CD14-positive monocyte (primary cell): ENCODE measurements at regions not wholly inside any gene's neighbourhood (a gene's known extent, or its start where the extent isn't known, plus 50 kb on each side); places are given as distances from the start of the nearest gene placed in this dataset.

ENCODE experiments used
- DNase-seq, 3 donors: peaks; one replicate each; pipeline ENCODE4 v3.0.0-alpha.2; 2011 to 2022
- H2AFZ ChIP-seq: 2 replicates; pipeline ENCODE4 v1.6.0; 2012; ENCODE audit warnings: mild to moderate bottlenecking, low read depth, low read length, inconsistent platforms; ENCODE audit not compliant: insufficient read depth, poor library complexity, severe bottlenecking
- H3K27ac ChIP-seq, 2 donors: 1 replicate in 1 of 2; 2 replicates in 1 of 2; pipeline ENCODE4 v1.5.1; 2012 to 2013; ENCODE audit warnings: low read length in 2 of 2, control low read depth in 1 of 2, inconsistent platforms in 1 of 2, low read depth in 1 of 2, mild to moderate bottlenecking in 1 of 2
- H3K27me3 ChIP-seq, 2 donors: one replicate each; pipeline versions ENCODE4 v1.6.0 to v1.6.1; 2011 to 2013; ENCODE audit warnings: low read length in 2 of 2; ENCODE audit not compliant: control insufficient read depth in 2 of 2, insufficient read depth in 2 of 2
- H3K36me3 ChIP-seq, 2 donors: replicated peaks in 1 of 2; 1 replicate in 1 of 2; 2 replicates in 1 of 2; pipeline versions ENCODE4 v1.5.1 to v1.6.1; 2012 to 2013; ENCODE audit warnings: low read length in 2 of 2, control low read depth in 1 of 2, inconsistent platforms in 1 of 2, mild to moderate bottlenecking in 1 of 2; ENCODE audit not compliant: insufficient read depth in 2 of 2, control insufficient read depth in 1 of 2
- H3K4me1 ChIP-seq, 2 donors: 1 replicate in 1 of 2; 2 replicates in 1 of 2; pipeline versions ENCODE4 v1.5.1 to v1.6.1; 2012 to 2013; ENCODE audit warnings: low read length in 2 of 2, control low read depth in 1 of 2, inconsistent platforms in 1 of 2, mild to moderate bottlenecking in 1 of 2, moderate library complexity in 1 of 2; ENCODE audit not compliant: insufficient read depth in 2 of 2, control insufficient read depth in 1 of 2
- H3K4me2 ChIP-seq: replicated peaks from 2 replicates; pipeline ENCODE3; 2012; ENCODE audit warnings: low read length, moderate library complexity, mild to moderate bottlenecking; ENCODE audit not compliant: poor library complexity, severe bottlenecking; ENCODE audit errors: extremely low read depth
- H3K4me3 ChIP-seq, 3 experiments: fragments of 200-600 bp in 1 of 3; sonication (generic) in 1 of 3; replicated peaks in 1 of 3; 1 replicate in 2 of 3; 2 replicates in 1 of 3; pipeline ENCODE4 v1.5.1; 2011 to 2013; ENCODE audit warnings: low read length in 3 of 3, mild to moderate bottlenecking in 3 of 3, control low read depth in 2 of 3, low read depth in 2 of 3, inconsistent platforms in 1 of 3, moderate library complexity in 1 of 3
- H3K79me2 ChIP-seq: 2 replicates; pipeline ENCODE4 v1.6.0; 2012; ENCODE audit warnings: mild to moderate bottlenecking, control low read depth, inconsistent platforms, low read length, moderate library complexity; ENCODE audit not compliant: insufficient read depth
- H3K9ac ChIP-seq: 2 replicates; pipeline ENCODE4 v1.6.0; 2017; ENCODE audit warnings: low read length, mild to moderate bottlenecking; ENCODE audit not compliant: insufficient read depth, poor library complexity, severe bottlenecking
- H3K9me3 ChIP-seq, 2 donors: replicated peaks in 1 of 2; 1 replicate in 1 of 2; 2 replicates in 1 of 2; pipeline versions ENCODE4 v1.5.1 to v1.6.1; 2012 to 2013; ENCODE audit warnings: low read length in 2 of 2, control low read depth in 1 of 2; ENCODE audit not compliant: control insufficient read depth in 1 of 2, insufficient read depth in 1 of 2
- H4K20me1 ChIP-seq: 2 replicates; pipeline ENCODE4 v1.6.0; 2012; ENCODE audit warnings: mild to moderate bottlenecking, low read length, control low read depth, moderate library complexity; ENCODE audit not compliant: insufficient read depth
- H3K27ac Mint-ChIP-seq, 7 donors: one replicate each; pipeline ENCODE4 v1.8.0; 2020; ENCODE audit warnings: mild to moderate bottlenecking in 7 of 7, mixed read lengths in 7 of 7, moderate library complexity in 6 of 7, inconsistent platforms in 2 of 7
- H3K27me3 Mint-ChIP-seq, 3 donors: one replicate each; pipeline ENCODE4 v1.8.0; 2021 to 2022; ENCODE audit warnings: low read depth in 3 of 3, mild to moderate bottlenecking in 3 of 3, mixed read lengths in 3 of 3, moderate library complexity in 3 of 3, inconsistent platforms in 1 of 3
- H3K36me3 Mint-ChIP-seq, 2 donors: one replicate each; pipeline ENCODE4 v1.8.0; 2020; ENCODE audit warnings: mixed read lengths in 2 of 2, inconsistent platforms in 1 of 2, mild to moderate bottlenecking in 1 of 2
- H3K4me1 Mint-ChIP-seq: one replicate; pipeline ENCODE4 v1.8.0; 2020; ENCODE audit warnings: mild to moderate bottlenecking, mixed read lengths
- H3K4me3 Mint-ChIP-seq, 2 donors: one replicate each; pipeline ENCODE4 v1.8.0; 2020; ENCODE audit warnings: mild to moderate bottlenecking in 2 of 2, mixed read lengths in 2 of 2, moderate library complexity in 1 of 2
- H3K9me3 Mint-ChIP-seq, 7 donors: one replicate each; pipeline ENCODE4 v1.8.0; 2020 to 2022; ENCODE audit warnings: mixed read lengths in 7 of 7, mild to moderate bottlenecking in 6 of 7, moderate library complexity in 6 of 7, inconsistent platforms in 2 of 7
- CTCF ChIP-seq: fragments of 200-600 bp; IDR thresholded peaks from one replicate; pipeline ENCODE4 v1.8.0; 2022; ENCODE audit warnings: antibody characterized with exemption, mild to moderate bottlenecking
- WGBS: methylation state at CpG from one replicate; pipeline ENCODE4 v1.1.5; 2013; ENCODE audit warnings: missing lambda C conversion rate; ENCODE audit not compliant: insufficient coverage; 5-methylcytosine and 5-hydroxymethylcytosine counted together
- intact Hi-C, 2 donors: fragments of 100-400 bp; cut with micrococcal nuclease; formaldehyde crosslinking; loops; one replicate each; pipeline versions ENCODE4 v1.15.0 to v1.15.1; 2023

DNA sequence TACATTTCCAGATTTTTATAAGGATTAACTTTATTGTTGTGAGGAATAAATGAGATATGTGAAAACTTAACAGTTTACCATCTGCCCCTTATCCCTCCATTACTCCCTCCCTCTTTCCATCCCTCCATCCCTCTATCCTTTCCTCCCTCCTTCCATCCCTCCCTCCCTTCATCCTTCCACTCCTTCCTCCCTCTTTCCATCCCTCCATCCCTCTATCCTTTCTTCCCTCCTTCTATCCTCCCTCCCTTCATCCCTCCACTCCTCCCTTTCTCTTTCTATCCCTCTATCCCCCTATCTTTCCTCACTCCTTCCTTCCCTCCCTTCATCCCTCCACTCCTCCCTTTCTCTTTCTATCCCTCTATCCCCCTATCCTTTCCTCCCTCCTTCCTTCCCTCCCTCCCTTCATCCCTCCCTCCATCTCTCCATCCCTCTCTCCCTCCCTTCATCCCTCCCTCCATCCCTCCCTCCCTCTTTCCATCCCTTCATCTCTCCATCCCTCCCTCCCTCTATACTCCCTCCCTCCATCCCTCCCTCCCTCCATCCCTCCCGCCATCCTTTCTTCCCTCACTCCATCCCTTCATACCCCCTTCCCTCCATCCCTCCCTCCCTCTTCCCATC lies 181.8 kb upstream of the PLXNC1 start:
- no peak for DNase-seq
- H3K4me3 Mint-ChIP-seq: no peak overlapping the region
- Histone ChIP-seq H3K4me3 (no peak overlapping the region), H3K9ac (no peak overlapping the region), H3K36me3 (no peaks in the 10 kb centered on the region), H3K4me1 (no peaks in the 10 kb centered on the region), H3K79me2 (no peaks in the 10 kb centered on the region), H3K4me2 (no peak overlapping the region), H3K27me3 (no peaks in the 10 kb centered on the region), H3K9me3 (no peaks in the 10 kb centered on the region), H3K27ac (no peak overlapping the region), H2AFZ (no peak overlapping the region), H4K20me1 (no peaks in the 10 kb centered on the region)
- WGBS: 100% methylated on average over 1 of the region's 1 CpG
- H3K4me1 Mint-ChIP-seq: peaks cover 5% of the 10 kb centered on the region
- no peak for TF ChIP-seq CTCF
- intact Hi-C loops: no loop called here
- H3K27me3 Mint-ChIP-seq: peaks cover 0 to 4% (median 3%) of the 10 kb centered on the region in 3 donors
- H3K9me3 Mint-ChIP-seq: peaks cover 0 to 9% (median 6%) of the 10 kb centered on the region in 7 donors
- no peaks in the 10 kb centered on the region for H3K36me3 Mint-ChIP-seq
- H3K27ac Mint-ChIP-seq: no peak overlapping the region

- Histone ChIP-seq H3K4me3 (no peak overlapping the region), H3K27ac (no peak overlapping the region), H3K9ac (no peak overlapping the region), H3K4me2 (no peak overlapping the region), H3K27me3 (no peaks in the 10 kb centered on the region), H3K79me2 (no peaks in the 10 kb centered on the region), H4K20me1 (no peaks in the 10 kb centered on the region), H3K36me3 (no peaks in the 10 kb centered on the region), H3K9me3 (no peaks in the 10 kb centered on the region), H2AFZ (no peak overlapping the region), H3K4me1 (no peaks in the 10 kb centered on the region)
- WGBS: 97% methylated on average over 5 of the region's 6 CpGs
- Mint-ChIP-seq H3K27me3 (peaks cover 0 to 4% (median 3%) of the 10 kb centered on the region in 3 donors), H3K36me3 (no peaks in the 10 kb centered on the region), H3K27ac (peak overlapping the region in 1 of 7 donors; percentile 81), H3K9me3 (peaks cover 0 to 7% (median 5%) of the 10 kb centered on the region in 7 donors), H3K4me1 (peaks cover 5% of the 10 kb centered on the region), H3K4me3 (no peak overlapping the region)
- DNase-seq: no peak
- intact Hi-C loops: no loop called here
- no peak for TF ChIP-seq CTCF
Observed at GRCh38 chr12:93967454-93967853, 180.9 kb upstream of the PLXNC1 start.
